Muscle layer of duodenum (tissue), 2 donors: ENCODE measurements at regions not wholly inside any gene's neighbourhood (a gene's known extent, or its start where the extent isn't known, plus 50 kb on each side); places are given as distances from the start of the nearest gene placed in this dataset.
A peak's percentile ranks its signal among the peaks of the same experiment; 100 is the strongest.
"Not testable (repeated sequence)": the region's sequence is repeated elsewhere in the genome, so short reads cannot be mapped to it uniquely, and the experiment has no call there.

Experiments
- H3K27ac ChIP-seq: one replicate; pipeline ENCODE4 v1.7.0; 2013; ENCODE audit warnings: mild to moderate bottlenecking, low read length
- H3K27me3 ChIP-seq: one replicate; pipeline ENCODE4 v1.7.0; 2013; ENCODE audit warnings: low read depth, mild to moderate bottlenecking, control low read depth, low read length
- H3K36me3 ChIP-seq, 2 donors: one replicate each; pipeline ENCODE4 v1.7.0; 2013; ENCODE audit warnings: low read length in 2 of 2, control low read depth in 1 of 2, mild to moderate bottlenecking in 1 of 2; ENCODE audit not compliant: insufficient read depth in 2 of 2, control insufficient read depth in 1 of 2
- H3K4me1 ChIP-seq, 2 donors: one replicate each; pipeline ENCODE4 v1.7.0; 2013; ENCODE audit warnings: low read length in 2 of 2, mild to moderate bottlenecking in 2 of 2, control low read depth in 1 of 2, moderate library complexity in 1 of 2; ENCODE audit not compliant: insufficient read depth in 2 of 2, control insufficient read depth in 1 of 2
- H3K4me3 ChIP-seq, 2 donors: one replicate each; pipeline ENCODE4 v1.7.0; 2013; ENCODE audit warnings: low read length in 2 of 2, low read depth in 1 of 2, mild to moderate bottlenecking in 1 of 2
- H3K9me3 ChIP-seq, 2 donors: one replicate each; pipeline ENCODE4 v1.7.0; 2013; ENCODE audit warnings: low read length in 2 of 2, control low read depth in 1 of 2, mild to moderate bottlenecking in 1 of 2; ENCODE audit not compliant: control insufficient read depth in 1 of 2
- donor health status: healthy.

DNA sequence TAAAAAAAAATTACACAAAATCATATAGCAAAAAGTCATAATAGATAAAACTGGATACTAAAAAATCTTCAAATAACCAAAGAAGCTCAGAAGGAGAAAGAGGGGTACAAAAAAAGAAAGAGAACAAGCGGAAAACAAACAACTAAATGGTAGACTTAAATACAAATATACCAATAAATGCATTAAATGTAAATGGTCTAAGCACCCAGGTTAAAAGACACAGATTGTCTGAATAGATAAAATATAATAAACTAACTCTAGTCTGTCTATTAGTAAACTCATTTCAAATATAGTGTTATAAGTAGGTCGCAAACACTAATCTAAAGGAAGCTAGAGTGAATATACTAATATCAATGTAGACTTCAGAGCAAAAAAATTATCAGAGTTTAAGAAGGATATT, 357.4 kb downstream of the METTL4 start:
- no peaks in the 10 kb centered on the region for H3K27me3 ChIP-seq
- H3K36me3 ChIP-seq, result no peaks in the 10 kb centered on the region
- H3K27ac ChIP-seq, result no peak overlapping the region
- no peaks in the 10 kb centered on the region for H3K9me3 ChIP-seq
- H3K4me3 ChIP-seq, result no peak overlapping the region
- no peaks in the 10 kb centered on the region for H3K4me1 ChIP-seq

DNA sequence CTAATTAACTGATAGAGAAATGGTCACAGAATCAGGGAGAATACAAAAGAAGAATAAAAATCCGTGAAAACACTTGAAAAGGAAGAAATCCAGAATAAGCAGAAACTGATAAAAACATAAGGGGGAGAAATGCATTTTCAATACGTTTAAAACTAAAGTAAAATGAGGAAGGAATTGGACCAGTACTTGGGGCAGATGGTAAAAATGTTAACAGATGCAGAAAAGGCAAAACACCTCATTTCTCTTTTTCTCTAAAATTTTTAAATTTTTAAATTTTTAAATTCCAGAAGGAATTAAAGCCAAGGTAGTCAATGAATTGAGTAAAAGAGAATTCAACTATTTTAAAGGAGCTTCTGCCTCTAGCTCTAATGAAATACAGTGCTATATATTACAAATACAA, 353.9 kb downstream of the METTL4 start:
- H3K36me3 ChIP-seq, result no peaks in the 10 kb centered on the region
- H3K9me3 ChIP-seq, result no peaks in the 10 kb centered on the region
- no peaks in the 10 kb centered on the region for H3K4me1 ChIP-seq
- H3K27ac ChIP-seq, result no peak overlapping the region
- H3K4me3 ChIP-seq, result no peak overlapping the region
- no peaks in the 10 kb centered on the region for H3K27me3 ChIP-seq

DNA sequence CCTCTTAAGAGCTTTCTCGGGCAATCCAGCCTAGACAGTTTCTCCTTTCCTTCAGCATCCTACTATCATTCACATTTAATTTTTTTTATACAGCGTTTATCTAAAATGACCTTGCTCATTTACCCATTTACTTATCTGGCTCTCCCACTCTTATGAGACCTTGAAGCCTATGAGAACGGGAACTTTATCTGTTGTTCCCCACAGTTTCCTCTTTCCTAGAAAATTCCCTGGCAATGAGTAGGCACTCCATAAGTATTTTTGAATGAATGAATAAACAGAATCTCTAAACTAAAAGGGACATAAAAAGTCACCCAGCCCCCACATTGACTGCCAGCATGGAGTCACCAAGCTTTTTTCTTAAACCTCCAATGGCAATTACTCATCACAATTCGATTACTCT, 353.2 kb downstream of the METTL4 start:
- Histone ChIP-seq H3K4me1 (no peaks in the 10 kb centered on the region), H3K9me3 (no peaks in the 10 kb centered on the region), H3K27me3 (no peaks in the 10 kb centered on the region), H3K27ac (no peak overlapping the region), H3K4me3 (no peak overlapping the region), H3K36me3 (no peaks in the 10 kb centered on the region)

DNA sequence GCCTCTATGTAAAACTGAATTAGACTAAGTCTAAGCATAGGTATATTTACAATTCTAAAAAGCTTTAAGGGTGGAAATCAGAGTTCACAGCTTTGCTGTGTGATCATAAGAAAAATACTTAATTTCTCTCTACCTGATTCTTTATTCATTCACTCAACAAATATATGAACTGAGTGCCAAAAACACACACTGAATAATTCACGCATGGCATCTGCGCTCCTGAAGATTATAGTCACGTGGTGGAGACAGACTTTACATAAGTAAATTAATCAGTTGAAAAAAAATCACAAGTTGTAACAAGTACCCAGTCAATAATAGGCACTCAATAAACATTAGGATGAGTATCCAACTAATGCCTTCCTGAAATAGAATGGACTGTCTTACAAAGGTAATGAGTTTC, 351.6 kb downstream of the METTL4 start:
- Histone ChIP-seq H3K36me3 (no peaks in the 10 kb centered on the region), H3K27ac (no peak overlapping the region), H3K27me3 (no peaks in the 10 kb centered on the region), H3K4me1 (peaks cover 0 to 3% of the 10 kb centered on the region in 2 donors), H3K4me3 (no peak overlapping the region), H3K9me3 (no peaks in the 10 kb centered on the region)

DNA sequence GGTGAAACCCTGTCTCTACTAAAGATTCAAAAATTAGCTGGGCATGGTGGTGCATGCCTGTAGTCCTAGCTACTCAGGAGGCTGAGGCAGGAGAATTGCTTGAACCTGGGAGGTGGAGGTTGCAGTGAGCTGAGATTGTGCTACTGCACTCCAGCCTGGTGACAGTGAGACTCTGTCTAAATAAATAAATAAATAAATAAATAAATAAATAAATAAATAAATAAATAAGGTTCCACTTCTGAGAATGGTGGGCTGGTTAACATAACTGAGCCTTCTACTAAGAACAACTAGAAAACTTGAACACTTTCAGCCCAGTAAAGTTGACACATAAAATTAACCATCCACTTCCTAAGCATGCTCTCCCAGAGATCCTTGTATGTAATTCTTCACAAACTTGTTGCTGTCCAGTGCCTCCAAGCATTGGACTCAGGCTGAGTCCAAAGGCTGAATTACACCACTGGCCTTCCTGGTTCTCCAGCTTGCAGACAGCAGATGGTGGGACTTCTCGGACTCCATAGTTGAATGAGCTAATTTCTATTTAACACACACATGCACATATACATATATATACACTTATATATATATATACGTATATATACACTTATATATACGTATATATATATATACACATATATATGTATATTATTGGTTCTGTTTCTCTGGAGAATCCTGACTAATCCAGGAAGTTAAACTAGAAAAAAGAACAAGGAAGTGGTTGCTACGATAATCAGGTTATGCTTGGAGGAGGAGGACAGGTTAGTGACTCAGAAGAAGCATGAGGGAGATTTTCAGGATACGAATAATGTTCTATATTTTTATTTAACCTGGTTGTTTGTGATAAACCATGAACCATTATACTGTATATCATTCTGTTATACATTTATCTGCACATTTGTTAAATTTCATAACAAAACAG, 348.8 kb downstream of the METTL4 start:
- Histone ChIP-seq H3K27me3 (no peaks in the 10 kb centered on the region), H3K4me1 (peaks cover 0 to 3% of the 10 kb centered on the region in 2 donors), H3K9me3 (no peaks in the 10 kb centered on the region), H3K36me3 (no peaks in the 10 kb centered on the region), H3K27ac (no peak overlapping the region), H3K4me3 (no peak overlapping the region)

DNA sequence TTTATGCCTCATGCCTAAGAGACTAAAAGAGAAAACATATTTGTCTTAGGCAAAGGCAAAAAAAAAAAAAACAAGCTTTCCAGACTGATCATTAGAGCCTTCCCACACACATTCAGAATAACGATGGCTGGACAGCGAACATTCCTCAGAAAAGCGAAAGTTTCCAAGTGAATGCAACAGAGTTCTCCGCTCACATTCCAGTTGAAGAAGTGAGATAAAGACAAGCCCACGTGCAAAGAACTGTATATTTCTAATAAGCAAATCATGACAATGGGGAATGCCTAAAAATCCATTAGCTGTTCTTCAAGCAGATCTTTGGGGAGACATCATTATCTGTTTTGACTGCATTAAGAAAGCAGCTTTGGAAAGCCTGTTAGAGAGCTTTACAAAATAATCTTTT, 347.9 kb downstream of the METTL4 start:
- H3K9me3 ChIP-seq, result no peaks in the 10 kb centered on the region
- peaks cover 0 to 3% of the 10 kb centered on the region in 2 donors for H3K4me1 ChIP-seq
- peak overlapping the region in 1 of 2 donors; percentile 32 for H3K4me3 ChIP-seq
- H3K36me3 ChIP-seq, result no peaks in the 10 kb centered on the region
- no peaks in the 10 kb centered on the region for H3K27me3 ChIP-seq
- H3K27ac ChIP-seq, result no peak overlapping the region

DNA sequence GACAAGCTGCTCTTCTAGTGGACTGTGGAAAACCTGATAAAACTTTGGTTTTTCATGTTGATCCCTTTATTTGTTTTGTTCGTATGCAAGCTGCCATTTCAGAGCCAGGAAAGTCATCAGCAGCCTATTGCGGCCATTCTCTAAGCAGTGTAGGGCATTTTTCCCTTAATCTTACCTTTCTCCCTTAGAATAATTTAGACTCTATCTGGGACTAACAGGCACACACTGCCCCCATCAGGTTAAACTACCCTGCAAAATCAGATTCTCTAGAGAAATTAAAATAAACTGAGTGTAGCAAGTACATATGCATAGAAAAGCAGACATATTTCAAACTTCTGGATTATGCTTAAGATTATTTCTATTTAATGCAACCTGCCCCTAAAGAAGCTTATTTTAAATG, 347.5 kb downstream of the METTL4 start:
- Histone ChIP-seq H3K36me3 (no peaks in the 10 kb centered on the region), H3K27me3 (no peaks in the 10 kb centered on the region), H3K4me1 (peaks cover 0 to 3% of the 10 kb centered on the region in 2 donors), H3K9me3 (no peaks in the 10 kb centered on the region), H3K4me3 (peak overlapping the region in 1 of 2 donors; percentile 32), H3K27ac (no peak overlapping the region)

DNA sequence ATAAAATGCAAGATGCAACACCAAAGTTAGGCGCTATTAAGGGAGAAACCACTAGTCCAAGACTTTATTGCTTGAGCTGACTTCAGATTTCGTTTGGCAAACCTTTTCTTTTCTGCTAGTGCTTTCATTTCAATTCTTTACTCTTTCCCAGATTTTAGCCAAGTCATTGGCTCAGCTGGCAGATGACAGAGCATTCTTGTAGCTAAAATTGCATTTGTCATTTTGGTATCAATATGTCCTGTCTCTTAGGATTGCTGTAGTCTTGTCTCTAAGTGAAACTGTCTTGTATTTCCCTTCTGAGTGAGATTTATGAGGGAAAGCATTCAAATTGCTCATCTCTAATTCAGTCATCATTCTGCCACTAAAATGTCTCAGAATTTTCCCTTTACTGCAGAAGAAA, 335.1 kb downstream of the METTL4 start:
- H3K4me1 ChIP-seq, result no peaks in the 10 kb centered on the region
- H3K36me3 ChIP-seq, result no peaks in the 10 kb centered on the region
- no peaks in the 10 kb centered on the region for H3K9me3 ChIP-seq
- H3K27me3 ChIP-seq, result no peaks in the 10 kb centered on the region
- H3K27ac ChIP-seq, result no peak overlapping the region
- H3K4me3 ChIP-seq, result no peak overlapping the region

DNA sequence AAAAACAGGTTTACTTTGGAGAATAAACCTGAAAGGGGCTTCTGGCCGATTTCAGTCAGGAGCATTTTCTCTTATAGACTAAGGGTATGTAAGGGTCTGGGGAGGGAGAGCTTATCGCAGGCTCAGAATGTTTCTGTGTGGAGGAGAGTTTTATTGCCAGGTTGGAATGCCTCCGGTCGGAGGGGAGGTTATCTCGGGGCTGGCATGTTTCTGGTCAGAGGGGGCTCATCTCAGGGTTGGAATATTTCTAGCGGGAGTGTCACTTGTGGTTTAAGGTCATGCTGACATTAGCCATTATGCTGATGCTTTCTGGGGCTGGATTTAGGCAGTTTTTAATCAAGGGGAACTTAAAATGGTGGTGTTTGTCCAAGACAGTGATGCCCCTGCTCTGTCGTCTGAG, 333.6 kb downstream of the METTL4 start:
- Histone ChIP-seq H3K27ac (no peak overlapping the region), H3K36me3 (no peaks in the 10 kb centered on the region), H3K9me3 (no peaks in the 10 kb centered on the region), H3K4me1 (no peaks in the 10 kb centered on the region), H3K27me3 (no peaks in the 10 kb centered on the region), H3K4me3 (no peak overlapping the region)

DNA sequence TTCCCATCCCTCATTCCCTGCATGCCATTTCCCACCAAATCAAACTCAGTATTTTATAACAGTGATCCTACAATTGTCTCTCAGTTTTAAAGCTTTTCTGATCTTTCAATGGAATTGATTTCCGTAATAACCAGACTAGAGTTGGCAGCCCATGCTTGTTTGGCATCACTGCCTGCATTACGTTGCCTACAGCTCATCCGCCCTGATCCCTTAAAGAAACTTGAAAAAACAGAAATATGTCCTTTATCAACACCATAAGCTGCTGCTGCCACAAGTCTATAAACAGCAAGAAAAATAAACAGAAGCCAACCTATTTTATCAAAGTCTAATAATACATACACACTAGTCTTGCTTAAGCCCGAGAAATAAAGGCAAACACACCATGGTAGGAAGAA, 331.0 kb downstream of the METTL4 start:
- H3K9me3 ChIP-seq, result no peaks in the 10 kb centered on the region
- no peaks in the 10 kb centered on the region for H3K27me3 ChIP-seq
- no peak overlapping the region for H3K4me3 ChIP-seq
- no peaks in the 10 kb centered on the region for H3K36me3 ChIP-seq
- H3K27ac ChIP-seq, result no peak overlapping the region
- H3K4me1 ChIP-seq, result no peaks in the 10 kb centered on the region

DNA sequence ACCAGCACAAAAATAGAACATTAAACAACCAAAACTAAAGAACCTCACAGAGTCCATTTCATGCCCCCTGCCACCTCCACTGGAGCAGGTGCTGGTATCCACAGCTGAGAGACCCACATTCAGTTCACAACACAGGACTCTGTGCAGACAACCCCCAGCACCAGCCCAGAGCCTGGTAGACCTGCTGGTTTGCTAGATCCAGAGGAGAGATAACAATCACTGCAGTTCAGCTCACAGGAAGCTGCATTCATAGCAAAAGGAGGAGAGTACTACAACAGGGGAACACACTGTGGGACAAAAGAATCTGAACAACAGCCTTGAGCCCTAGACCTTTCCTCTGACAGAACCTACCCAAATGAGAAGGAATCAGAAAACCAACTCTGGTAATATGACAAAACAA, 326.7 kb downstream of the METTL4 start:
- Histone ChIP-seq H3K4me1 (no peaks in the 10 kb centered on the region), H3K27ac (no peak overlapping the region), H3K4me3 (no peak overlapping the region), H3K36me3 (no peaks in the 10 kb centered on the region), H3K27me3 (no peaks in the 10 kb centered on the region), H3K9me3 (no peaks in the 10 kb centered on the region)

DNA sequence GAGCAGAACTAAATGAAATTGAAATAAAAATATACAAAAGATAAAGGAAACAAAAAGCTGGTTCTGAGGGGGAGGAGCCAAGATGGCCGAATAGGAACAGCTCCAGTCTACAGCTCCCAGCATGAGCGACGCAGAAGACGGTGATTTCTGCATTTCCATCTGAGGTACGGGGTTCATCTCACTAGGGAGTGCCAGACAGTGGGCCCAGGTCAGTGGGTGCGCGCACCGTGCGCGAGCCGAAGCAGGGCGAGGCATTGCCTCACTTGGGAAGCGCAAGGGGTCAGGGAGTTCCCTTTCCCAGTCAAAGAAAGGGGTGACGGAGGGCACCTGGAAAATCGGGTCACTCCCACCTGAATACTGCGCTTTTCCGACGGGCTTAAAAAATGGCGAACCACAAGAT, 324.2 kb downstream of the METTL4 start:
- not testable (repeated sequence) for H3K9me3 ChIP-seq, H3K27me3 ChIP-seq, H3K27ac ChIP-seq, H3K4me1 ChIP-seq, H3K4me3 ChIP-seq, H3K36me3 ChIP-seq
